CD4-positive, alpha-beta T cell (primary cell): ENCODE measurements at regions not wholly inside any gene's neighbourhood (a gene's known extent, or its start where the extent isn't known, plus 50 kb on each side); places are given as distances from the start of the nearest gene placed in this dataset.

Experiments used
- ATAC-seq: fragments of 200-7000 bp; cut with Tn5 transposase; one replicate; pipeline ENCODE4 v1.10.0; 2022; ENCODE audit warnings: mild to moderate bottlenecking; ENCODE audit not compliant: poor library complexity
- CTCF ChIA-PET: fragments of 350-600 bp; sonication (Branson Sonifier 250); formaldehyde crosslinking; loops from one replicate; lab custom pipeline; 2021; ENCODE audit warnings: antibody characterized with exemption, inconsistent platforms; lab: Charles Lee
- POLR2A ChIA-PET: fragments of 350-600 bp; sonication (Branson Sonifier 250); formaldehyde crosslinking; loops from one replicate; lab custom pipeline; 2021; ENCODE audit warnings: antibody characterized with exemption, inconsistent platforms; lab: Charles Lee
- DNase-seq, 14 experiments: peaks; one replicate each; pipeline ENCODE4 v3.0.0-alpha.2; 2013 to 2020; ENCODE audit warnings: mixed read lengths in 2 of 14
- H3K27ac ChIP-seq, 2 donors: one replicate each; pipeline versions ENCODE4 v1.5.1 to v1.7.0; 2013; ENCODE audit warnings: low read length in 2 of 2, low read depth in 1 of 2, mild to moderate bottlenecking in 1 of 2
- H3K27me3 ChIP-seq, 2 experiments: 1 replicate in 1 of 2; 2 replicates in 1 of 2; pipeline versions ENCODE4 v1.6.1 to v1.7.0; 2013; ENCODE audit warnings: low read length in 2 of 2, control low read depth in 1 of 2, mild to moderate bottlenecking in 1 of 2, moderate library complexity in 1 of 2; ENCODE audit not compliant: insufficient read depth in 2 of 2, control insufficient read depth in 1 of 2
- H3K36me3 ChIP-seq: one replicate; pipeline ENCODE4 v1.6.1; 2013; ENCODE audit warnings: low read length, control low read depth; ENCODE audit not compliant: insufficient read depth
- H3K4me1 ChIP-seq: one replicate; pipeline ENCODE4 v1.6.1; 2013; ENCODE audit warnings: low read length, control low read depth; ENCODE audit not compliant: insufficient read depth
- H3K4me3 ChIP-seq: one replicate; pipeline ENCODE4 v1.5.1; 2013; ENCODE audit warnings: mild to moderate bottlenecking, low read length, moderate library complexity
- H3K9me3 ChIP-seq, 2 experiments: 1 replicate in 1 of 2; 2 replicates in 1 of 2; pipeline versions ENCODE4 v1.6.1 to v1.7.0; 2013; ENCODE audit warnings: low read length in 2 of 2, mild to moderate bottlenecking in 2 of 2, control low read depth in 1 of 2, moderate library complexity in 1 of 2; ENCODE audit not compliant: control insufficient read depth in 1 of 2, insufficient read depth in 1 of 2
- H3K27ac Mint-ChIP-seq: one replicate; pipeline ENCODE4 v1.8.0; 2020; ENCODE audit warnings: mixed read lengths
- H3K27me3 Mint-ChIP-seq: one replicate; pipeline ENCODE4 v1.8.0; 2021; ENCODE audit warnings: mixed read lengths
- H3K36me3 Mint-ChIP-seq: one replicate; pipeline ENCODE4 v1.8.0; 2021; ENCODE audit warnings: low read depth, mixed read lengths
- H3K4me1 Mint-ChIP-seq: one replicate; pipeline ENCODE4 v1.8.0; 2021; ENCODE audit warnings: low read depth, mixed read lengths
- H3K4me3 Mint-ChIP-seq: one replicate; pipeline ENCODE4 v1.8.0; 2020; ENCODE audit warnings: mild to moderate bottlenecking, mixed read lengths
- H3K9me3 Mint-ChIP-seq: one replicate; pipeline ENCODE4 v1.8.0; 2020; ENCODE audit warnings: mixed read lengths
- CTCF ChIP-seq: fragments of 200-600 bp; IDR thresholded peaks from one replicate; pipeline ENCODE4 v1.8.0; 2022; ENCODE audit warnings: antibody characterized with exemption, mild to moderate bottlenecking
- intact Hi-C, 2 experiments: fragments of 100-400 bp; cut with DNase I in 1 of 2; cut with micrococcal nuclease in 1 of 2; formaldehyde crosslinking; loops; one replicate each; pipeline versions ENCODE4 v1.15.1 to v1.9.0; 2023 to 2025; cut with DNase I, micrococcal nuclease

DNA sequence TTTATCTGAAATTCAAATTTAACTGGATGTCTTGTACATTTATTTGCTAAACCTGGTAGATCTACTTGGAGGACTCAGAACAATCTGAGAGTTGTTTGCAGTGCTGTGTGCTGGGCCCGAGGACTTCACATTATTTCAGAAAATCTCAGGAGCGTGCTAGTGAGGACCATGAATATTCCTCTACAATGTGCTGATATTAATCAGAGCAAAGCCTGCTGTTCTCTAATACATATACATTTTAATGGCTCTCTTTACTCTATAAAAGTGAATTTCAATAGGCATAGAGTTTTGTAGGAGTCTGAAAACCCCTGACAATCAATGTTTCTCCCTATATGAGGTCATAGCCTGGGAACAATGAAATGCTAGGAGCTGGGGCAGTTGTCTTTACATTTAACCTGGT, 144.3 kb downstream of the NEDD1 start:
- H3K9me3 ChIP-seq, result no peaks in the 10 kb centered on the region
- Mint-ChIP-seq H3K4me1 (no peaks in the 10 kb centered on the region), H3K4me3 (no peak overlapping the region), H3K36me3 (no peaks in the 10 kb centered on the region), H3K27ac (no peak overlapping the region), H3K9me3 (peaks cover 2% of the 10 kb centered on the region), H3K27me3 (peaks cover 14% of the 10 kb centered on the region)
- peaks cover 0 to 3% of the 10 kb centered on the region in 2 experiments for H3K27me3 ChIP-seq
- H3K27ac ChIP-seq, result no peak overlapping the region
- POLR2A ChIA-PET, result no interaction called here
- intact Hi-C loops, result no loop called here
- no peaks in the 10 kb centered on the region for H3K36me3 ChIP-seq
- ATAC-seq, result no peak
- TF ChIP-seq CTCF, result no peak
- CTCF ChIA-PET, result no interaction called here
- DNase-seq, result no peak
- H3K4me1 ChIP-seq, result no peaks in the 10 kb centered on the region
- H3K4me3 ChIP-seq, result no peak overlapping the region

DNA sequence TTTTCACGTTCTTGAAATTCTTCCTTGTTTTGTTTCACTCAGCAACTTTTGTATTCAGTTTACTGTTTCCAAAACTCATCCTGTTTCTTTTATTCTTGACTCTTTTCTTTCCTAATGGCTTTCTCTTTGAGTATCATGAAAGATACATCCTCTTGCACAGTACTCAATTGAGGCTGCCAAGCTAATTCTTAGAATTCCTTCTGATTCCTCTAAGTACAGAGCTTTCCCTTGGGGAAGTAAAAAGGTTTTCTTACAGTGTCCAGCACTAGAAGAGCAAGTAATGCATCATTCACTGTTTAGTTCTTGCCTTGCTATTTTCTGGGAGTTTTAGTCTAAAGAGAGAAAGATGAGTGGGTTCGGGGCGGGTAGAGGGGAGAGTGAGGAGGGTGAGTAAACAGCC, 154.1 kb downstream of the NEDD1 start:
- POLR2A ChIA-PET, result no interaction called here

DNA sequence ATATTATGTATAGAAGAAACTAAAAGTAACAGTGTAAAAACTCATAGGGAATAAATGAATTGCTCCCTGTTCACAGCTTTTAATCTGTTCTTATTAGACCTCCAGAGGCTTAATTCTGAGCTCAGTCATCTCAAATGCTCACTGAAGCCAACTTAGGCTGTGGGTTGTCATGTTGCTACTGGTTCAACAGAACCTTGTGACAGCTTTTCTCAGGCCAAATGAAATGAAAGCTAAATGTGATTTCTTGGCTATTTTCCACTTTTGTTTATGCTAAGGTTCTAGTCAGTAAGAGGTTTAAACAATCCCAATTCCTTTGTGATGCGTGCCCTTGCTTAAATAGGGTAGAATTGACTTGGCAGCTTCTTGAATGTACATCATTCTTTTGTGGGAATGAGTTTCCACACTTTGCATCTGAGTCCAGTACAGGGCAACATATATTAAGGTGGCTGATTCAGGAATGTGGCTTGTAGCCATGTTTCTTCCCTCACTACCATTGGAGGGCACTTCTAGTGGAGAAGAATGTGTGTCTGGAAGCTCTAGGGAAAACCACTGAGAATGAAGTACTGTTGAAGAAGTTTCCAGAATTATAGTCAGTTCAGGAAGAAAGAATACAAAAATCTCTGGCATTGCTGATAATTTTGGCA, 156.4 kb downstream of the NEDD1 start:
- H3K27me3 Mint-ChIP-seq, result peaks cover 18% of the 10 kb centered on the region
- no peak overlapping the region for H3K27ac Mint-ChIP-seq

More for the DNA sequence above, 154.1 kb downstream of the NEDD1 start:
- no peak for DNase-seq
- H3K36me3 ChIP-seq, result no peaks in the 10 kb centered on the region
- H3K27ac Mint-ChIP-seq, result no peak overlapping the region
- peaks cover 7% of the 10 kb centered on the region for H3K9me3 Mint-ChIP-seq
- H3K27me3 ChIP-seq, result peaks cover 3 to 6% of the 10 kb centered on the region in 2 experiments
- H3K36me3 Mint-ChIP-seq, result no peaks in the 10 kb centered on the region
- no peaks in the 10 kb centered on the region for H3K9me3 ChIP-seq
- peaks cover 23% of the 10 kb centered on the region for H3K27me3 Mint-ChIP-seq
- no peak for TF ChIP-seq CTCF
- H3K27ac ChIP-seq, result no peak overlapping the region
- H3K4me1 Mint-ChIP-seq, result no peaks in the 10 kb centered on the region
- CTCF ChIA-PET, result no interaction called here
- H3K4me3 ChIP-seq, result no peak overlapping the region
- H3K4me3 Mint-ChIP-seq, result no peak overlapping the region
- H3K4me1 ChIP-seq, result no peaks in the 10 kb centered on the region
- intact Hi-C loops, result no loop called here
- ATAC-seq, result no peak

More for the DNA sequence above, 156.4 kb downstream of the NEDD1 start:
- peaks cover 3% of the 10 kb centered on the region for H3K9me3 Mint-ChIP-seq
- H3K36me3 Mint-ChIP-seq, result no peaks in the 10 kb centered on the region
- ATAC-seq, result no peak
- ChIA-PET POLR2A (no interaction called here), CTCF (no interaction called here)
- Histone ChIP-seq H3K27me3 (peaks cover 3 to 6% of the 10 kb centered on the region in 2 experiments), H3K4me1 (no peaks in the 10 kb centered on the region), H3K27ac (no peak overlapping the region), H3K4me3 (no peak overlapping the region), H3K36me3 (no peaks in the 10 kb centered on the region), H3K9me3 (no peaks in the 10 kb centered on the region)
- DNase-seq, result no peak
- TF ChIP-seq CTCF, result no peak
- no peak overlapping the region for H3K4me3 Mint-ChIP-seq
- no peaks in the 10 kb centered on the region for H3K4me1 Mint-ChIP-seq
- intact Hi-C loops, result no loop called here
